HG03196 (cell line): ENCODE measurements at regions not wholly inside any gene's neighbourhood (a gene's known extent, or its start where the extent isn't known, plus 50 kb on each side); places are given as distances from the start of the nearest gene placed in this dataset.

Source experiments
- ATAC-seq: cut with Tn5 transposase; IDR thresholded peaks from one replicate; pipeline ENCODE4 v1.9.1; 2021; ENCODE audit not compliant: unreplicated experiment

- no peak for ATAC-seq
These were observed 256.9 kb upstream of the SALL1 start for GRCh38 chr16:51407921-51408320.

- no peak for ATAC-seq
These were observed 256.1 kb upstream of the SALL1 start for GRCh38 chr16:51407199-51407598.

GRCh38 chr16:51405361-51405760, 254.3 kb upstream of the SALL1 start:
- ATAC-seq: no peak

GRCh38 chr16:51404386-51404785, 253.3 kb upstream of the SALL1 start:
- ATAC-seq: no peak

- no peak for ATAC-seq
These were observed 251.7 kb upstream of the SALL1 start for GRCh38 chr16:51402785-51403184.

GRCh38 chr16:51402298-51402697, 251.2 kb upstream of the SALL1 start:
- ATAC-seq: no peak

- no peak for ATAC-seq
These were observed 250.6 kb upstream of the SALL1 start for GRCh38 chr16:51401673-51402072.

GRCh38 chr16:51399908-51400670, 249.0 kb upstream of the SALL1 start:
- ATAC-seq: no peak

GRCh38 chr16:51394421-51394820, 243.4 kb upstream of the SALL1 start:
- no peak for ATAC-seq

- ATAC-seq: no peak
These were observed 242.4 kb upstream of the SALL1 start for GRCh38 chr16:51393381-51394005.

GRCh38 chr16:51392521-51393187, 241.6 kb upstream of the SALL1 start:
- ATAC-seq: no peak

- ATAC-seq: no peak
These were observed 240.9 kb upstream of the SALL1 start for GRCh38 chr16:51391798-51392511.

GRCh38 chr16:51390877-51391276, 239.8 kb upstream of the SALL1 start:
- ATAC-seq: no peak

GRCh38 chr16:51389881-51390280, 238.8 kb upstream of the SALL1 start:
- no peak for ATAC-seq

GRCh38 chr16:51388516-51388951, 237.5 kb upstream of the SALL1 start:
- no peak for ATAC-seq

- no peak for ATAC-seq
These were observed 232.8 kb upstream of the SALL1 start for GRCh38 chr16:51383909-51384308.

GRCh38 chr16:51382940-51383339, 231.9 kb upstream of the SALL1 start:
- ATAC-seq: no peak

- ATAC-seq: no peak
These were observed 231.1 kb upstream of the SALL1 start for GRCh38 chr16:51382211-51382610.

GRCh38 chr16:51376080-51376479, 225.0 kb upstream of the SALL1 start:
- ATAC-seq: no peak

GRCh38 chr16:51374790-51375189, 223.7 kb upstream of the SALL1 start:
- ATAC-seq: no peak

- ATAC-seq: no peak
These were observed 223.3 kb upstream of the SALL1 start for GRCh38 chr16:51374346-51374745.
